ENCODE measurements at regions not wholly inside any gene's neighbourhood (a gene's known extent, or its start where the extent isn't known, plus 50 kb on each side); places are given as distances from the start of the nearest gene placed in this dataset.
A peak's percentile ranks its signal among the peaks of the same experiment; 100 is the strongest.

DNA sequence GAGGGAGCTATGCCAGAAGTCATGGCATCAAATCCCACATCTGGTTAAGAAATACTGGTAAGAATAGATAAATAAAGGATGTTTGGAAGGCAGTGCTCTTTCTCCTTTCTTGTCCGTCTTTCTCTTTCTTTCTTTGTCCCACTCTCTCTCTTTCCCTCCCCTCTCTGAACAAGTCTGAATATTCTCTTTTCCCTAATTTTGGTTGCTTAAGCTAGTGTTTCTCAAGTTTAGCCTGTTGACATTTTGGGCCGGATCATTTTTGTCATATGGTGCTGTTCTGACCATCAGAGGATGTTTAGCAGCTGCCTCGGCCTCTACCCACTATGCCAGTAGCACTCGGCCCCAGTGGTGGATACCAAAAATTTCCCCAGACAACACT is 405.3 kb upstream of the C2CD4B start:
- no peak overlapping the region for H3K4me3 ChIP-seq (ENCODE audit: low read depth, low read length)
- H3K27ac ChIP-seq (ENCODE audit: low read depth, low read length): no peak overlapping the region
- no peaks in the 10 kb centered on the region for H3K27me3 ChIP-seq (ENCODE audit: control insufficient read depth, insufficient read depth, low read length)
- DNase-seq (ENCODE audit: low read depth in 4 of 6, low spot score in 6 of 6): no peak
- H3K4me1 ChIP-seq (ENCODE audit: control insufficient read depth, insufficient read depth, low read length): no peaks in the 10 kb centered on the region
- no peaks in the 10 kb centered on the region for H3K36me3 ChIP-seq (ENCODE audit: control insufficient read depth, insufficient read depth, low read length)
- H3K9me3 ChIP-seq (ENCODE audit: control insufficient read depth, insufficient read depth, low read length): no peaks in the 10 kb centered on the region
- 81% methylated on average over 3 of the region's 4 CpGs for WGBS (ENCODE audit: insufficient coverage)

- no peak overlapping the region for H3K4me3 ChIP-seq (ENCODE audit: low read depth, low read length)
Observed at GRCh38 chr15:62571072-62571471, 406.0 kb upstream of the C2CD4B start.

DNA sequence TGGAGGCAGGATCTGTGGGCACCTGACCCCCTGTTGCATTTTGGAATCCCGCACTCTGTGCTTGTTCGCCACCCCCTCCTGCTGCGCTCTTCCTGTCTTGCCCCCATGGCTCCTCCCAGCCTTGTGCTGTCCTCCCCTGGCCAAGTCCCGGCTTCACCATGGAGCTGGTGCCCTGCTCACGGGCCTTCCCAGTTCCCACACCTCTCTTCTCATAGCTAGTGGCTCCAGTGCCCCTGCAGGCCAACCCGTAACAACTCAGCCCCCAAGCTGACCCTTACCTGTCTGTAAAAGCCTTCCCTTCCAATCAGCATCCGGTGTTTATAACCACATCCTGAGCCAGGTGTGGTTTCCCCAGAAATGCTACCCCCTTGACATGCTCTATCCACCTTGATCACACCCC is 407.7 kb upstream of the C2CD4B start:
- Histone ChIP-seq H3K27ac (ENCODE audit: low read depth, low read length) (no peak overlapping the region), H3K4me3 (ENCODE audit: low read depth, low read length) (no peak overlapping the region), H3K27me3 (ENCODE audit: control insufficient read depth, insufficient read depth, low read length) (no peaks in the 10 kb centered on the region), H3K36me3 (ENCODE audit: control insufficient read depth, insufficient read depth, low read length) (no peaks in the 10 kb centered on the region), H3K4me1 (ENCODE audit: control insufficient read depth, insufficient read depth, low read length) (no peaks in the 10 kb centered on the region), H3K9me3 (ENCODE audit: control insufficient read depth, insufficient read depth, low read length) (no peaks in the 10 kb centered on the region)
- WGBS (ENCODE audit: insufficient coverage): 77% methylated on average over 7 of the region's 7 CpGs
- no peak for DNase-seq (ENCODE audit: low read depth in 4 of 6, low spot score in 6 of 6)

More at GRCh38 chr15:62571072-62571471, 406.0 kb upstream of the C2CD4B start:
- DNase-seq (ENCODE audit: low read depth in 4 of 6, low spot score in 6 of 6): no peak
- Histone ChIP-seq H3K36me3 (ENCODE audit: control insufficient read depth, insufficient read depth, low read length) (no peaks in the 10 kb centered on the region), H3K27ac (ENCODE audit: low read depth, low read length) (no peak overlapping the region), H3K9me3 (ENCODE audit: control insufficient read depth, insufficient read depth, low read length) (no peaks in the 10 kb centered on the region), H3K4me1 (ENCODE audit: control insufficient read depth, insufficient read depth, low read length) (no peaks in the 10 kb centered on the region), H3K27me3 (ENCODE audit: control insufficient read depth, insufficient read depth, low read length) (no peaks in the 10 kb centered on the region)
- 97% methylated on average over 4 of the region's 7 CpGs for WGBS (ENCODE audit: insufficient coverage)

DNA sequence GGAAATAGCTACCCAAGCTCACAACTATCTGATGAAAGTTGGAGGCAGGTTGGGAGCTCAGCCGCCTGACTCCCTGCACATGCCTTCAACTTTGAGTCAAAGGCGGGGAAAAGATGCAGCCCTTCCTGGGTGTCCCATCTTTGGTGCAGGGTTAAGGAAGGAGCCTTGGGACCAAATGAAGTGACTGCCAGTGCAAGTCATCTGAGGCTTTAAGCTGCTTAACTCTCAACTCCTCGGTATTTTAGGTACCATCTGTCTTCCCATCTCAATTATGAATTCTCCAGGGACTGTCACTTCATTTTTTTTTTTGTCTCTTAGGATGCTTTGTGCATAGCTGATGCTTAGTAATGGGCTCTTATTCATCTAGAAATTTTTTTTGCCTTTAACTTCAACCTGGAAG is 408.8 kb upstream of the C2CD4B start:
- DNase-seq (ENCODE audit: low read depth in 4 of 6, low spot score in 6 of 6): peak in 1 of 6 donors; percentile 29
- 93% methylated on average over 3 of the region's 3 CpGs for WGBS (ENCODE audit: insufficient coverage)
- no peaks in the 10 kb centered on the region for H3K36me3 ChIP-seq (ENCODE audit: control insufficient read depth, insufficient read depth, low read length)

GRCh38 chr15:62578546-62578945 is 413.5 kb upstream of the C2CD4B start:
- Histone ChIP-seq H3K9me3 (ENCODE audit: control insufficient read depth, insufficient read depth, low read length) (no peaks in the 10 kb centered on the region), H3K36me3 (ENCODE audit: control insufficient read depth, insufficient read depth, low read length) (no peaks in the 10 kb centered on the region), H3K27ac (ENCODE audit: low read depth, low read length) (no peak overlapping the region), H3K4me3 (ENCODE audit: low read depth, low read length) (no peak overlapping the region), H3K27me3 (ENCODE audit: control insufficient read depth, insufficient read depth, low read length) (no peaks in the 10 kb centered on the region), H3K4me1 (ENCODE audit: control insufficient read depth, insufficient read depth, low read length) (no peaks in the 10 kb centered on the region)
- no peak for DNase-seq (ENCODE audit: low read depth in 4 of 6, low spot score in 6 of 6)
- WGBS (ENCODE audit: insufficient coverage): 90% methylated on average over 5 of the region's 6 CpGs

More for the DNA sequence above, 408.8 kb upstream of the C2CD4B start:
- H3K9me3 ChIP-seq (ENCODE audit: control insufficient read depth, insufficient read depth, low read length): no peaks in the 10 kb centered on the region
- H3K27ac ChIP-seq (ENCODE audit: low read depth, low read length): no peak overlapping the region
- H3K4me1 ChIP-seq (ENCODE audit: control insufficient read depth, insufficient read depth, low read length): no peaks in the 10 kb centered on the region
- H3K4me3 ChIP-seq (ENCODE audit: low read depth, low read length): no peak overlapping the region
- H3K27me3 ChIP-seq (ENCODE audit: control insufficient read depth, insufficient read depth, low read length): no peaks in the 10 kb centered on the region

DNA sequence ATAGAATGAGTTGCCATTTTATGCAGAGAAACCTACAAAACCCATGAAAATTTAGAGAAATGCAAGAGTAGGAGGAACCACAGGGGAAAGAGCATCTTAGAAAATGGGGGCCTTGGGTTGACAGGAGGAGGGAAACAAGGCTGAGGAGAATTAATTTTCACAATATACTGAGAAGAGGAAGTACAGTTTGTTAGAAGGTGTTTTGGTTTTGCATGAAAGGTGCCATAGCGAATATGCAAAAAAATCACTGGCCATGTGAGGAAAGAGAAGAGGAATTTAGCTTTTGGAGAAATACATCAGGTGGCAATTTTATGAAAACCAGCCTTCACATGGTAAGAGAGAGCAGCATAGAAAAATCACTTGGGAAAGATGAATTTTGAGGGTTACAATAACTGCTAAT is 413.9 kb upstream of the C2CD4B start:
- WGBS (ENCODE audit: insufficient coverage): 100% methylated on average over 1 of the region's 1 CpG
- no peaks in the 10 kb centered on the region for H3K4me1 ChIP-seq (ENCODE audit: control insufficient read depth, insufficient read depth, low read length)
- no peak for DNase-seq (ENCODE audit: low read depth in 4 of 6, low spot score in 6 of 6)

DNA sequence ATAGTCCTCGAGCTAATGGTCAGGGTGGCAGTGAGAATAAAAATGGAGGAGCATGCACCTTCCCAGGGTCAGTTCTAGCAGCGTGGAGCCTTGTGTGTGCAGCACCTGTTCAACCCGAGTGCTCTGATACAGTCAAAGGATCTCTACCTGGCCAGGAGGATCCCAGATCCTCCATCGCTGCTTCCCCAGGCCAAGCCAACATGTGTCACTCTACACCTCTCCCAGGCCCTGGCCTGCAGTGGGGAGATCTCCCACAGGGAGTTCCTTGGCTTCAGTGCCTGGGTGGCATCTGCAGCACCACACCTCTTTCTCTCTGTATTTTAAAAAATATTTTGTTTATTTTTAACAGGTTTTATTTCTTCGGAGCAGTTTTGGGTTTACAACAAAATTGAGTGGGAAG is 414.8 kb upstream of the C2CD4B start:
- no peaks in the 10 kb centered on the region for H3K9me3 ChIP-seq (ENCODE audit: control insufficient read depth, insufficient read depth, low read length)
- H3K27me3 ChIP-seq (ENCODE audit: control insufficient read depth, insufficient read depth, low read length): no peaks in the 10 kb centered on the region
- H3K36me3 ChIP-seq (ENCODE audit: control insufficient read depth, insufficient read depth, low read length): no peaks in the 10 kb centered on the region
- no peak for DNase-seq (ENCODE audit: low read depth in 4 of 6, low spot score in 6 of 6)
- WGBS (ENCODE audit: insufficient coverage): 98% methylated on average over 4 of the region's 5 CpGs
- H3K4me1 ChIP-seq (ENCODE audit: control insufficient read depth, insufficient read depth, low read length): no peaks in the 10 kb centered on the region
- no peak overlapping the region for H3K4me3 ChIP-seq (ENCODE audit: low read depth, low read length)
- H3K27ac ChIP-seq (ENCODE audit: low read depth, low read length): no peak overlapping the region

More for the DNA sequence above, 413.9 kb upstream of the C2CD4B start:
- no peaks in the 10 kb centered on the region for H3K9me3 ChIP-seq (ENCODE audit: control insufficient read depth, insufficient read depth, low read length)
- no peaks in the 10 kb centered on the region for H3K36me3 ChIP-seq (ENCODE audit: control insufficient read depth, insufficient read depth, low read length)
- H3K27me3 ChIP-seq (ENCODE audit: control insufficient read depth, insufficient read depth, low read length): no peaks in the 10 kb centered on the region
- H3K4me3 ChIP-seq (ENCODE audit: low read depth, low read length): no peak overlapping the region
- no peak overlapping the region for H3K27ac ChIP-seq (ENCODE audit: low read depth, low read length)

- DNase-seq (ENCODE audit: low read depth in 4 of 6, low spot score in 6 of 6): no peak
- H3K27me3 ChIP-seq (ENCODE audit: control insufficient read depth, insufficient read depth, low read length): no peaks in the 10 kb centered on the region
- no peak overlapping the region for H3K27ac ChIP-seq (ENCODE audit: low read depth, low read length)
- no peak overlapping the region for H3K4me3 ChIP-seq (ENCODE audit: low read depth, low read length)
- 86% methylated on average over 2 of the region's 2 CpGs for WGBS (ENCODE audit: insufficient coverage)
- no peaks in the 10 kb centered on the region for H3K4me1 ChIP-seq (ENCODE audit: control insufficient read depth, insufficient read depth, low read length)
- no peaks in the 10 kb centered on the region for H3K36me3 ChIP-seq (ENCODE audit: control insufficient read depth, insufficient read depth, low read length)
- no peaks in the 10 kb centered on the region for H3K9me3 ChIP-seq (ENCODE audit: control insufficient read depth, insufficient read depth, low read length)
Observed at GRCh38 chr15:62582580-62582979, 417.5 kb upstream of the C2CD4B start.

DNA sequence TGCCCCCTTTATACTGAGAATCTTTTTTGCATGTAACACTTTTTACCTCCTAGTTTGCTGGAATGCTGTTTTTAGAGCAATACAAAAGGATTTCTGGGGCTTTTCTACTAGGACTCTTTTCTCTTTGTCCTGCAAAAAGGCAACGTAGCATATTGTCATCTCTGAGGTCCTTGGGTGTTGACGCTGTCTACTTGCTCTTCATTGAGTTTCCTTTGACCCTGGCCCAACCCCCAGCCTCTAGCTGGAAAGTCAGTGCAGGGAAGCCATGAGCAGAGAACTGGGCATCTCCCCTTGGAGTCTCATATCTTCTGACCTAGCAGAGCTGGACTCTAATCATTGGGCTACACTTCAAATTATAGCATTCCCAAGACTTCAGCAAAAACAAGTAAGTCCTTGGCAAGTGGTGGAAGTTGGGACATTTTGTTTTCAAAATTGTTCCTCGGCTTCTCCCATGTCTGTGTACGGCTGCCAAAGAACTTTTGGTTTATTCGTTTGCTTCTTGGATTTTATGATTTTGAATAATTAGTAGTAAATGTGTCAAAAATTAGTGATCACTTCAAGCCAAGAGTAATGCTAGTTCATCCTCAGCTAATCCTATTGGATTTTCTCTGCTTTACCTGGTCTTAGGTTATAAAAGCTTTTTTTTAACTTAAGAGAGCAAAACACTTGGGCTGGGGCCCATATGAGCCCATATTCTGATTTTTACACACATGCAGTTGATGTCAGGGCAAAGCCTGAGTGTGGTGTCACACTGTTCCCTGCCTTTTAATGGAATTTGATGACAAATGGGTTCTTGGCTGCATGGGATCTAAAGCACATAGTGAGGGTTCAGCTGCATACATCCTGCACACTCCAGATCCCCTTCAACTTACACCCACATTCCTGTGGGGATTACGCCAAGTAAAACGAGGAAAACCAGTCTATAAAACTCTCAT is 419.5 kb upstream of the C2CD4B start:
- Histone ChIP-seq H3K27ac (ENCODE audit: low read depth, low read length) (no peak overlapping the region), H3K4me3 (ENCODE audit: low read depth, low read length) (no peak overlapping the region)
- WGBS (ENCODE audit: insufficient coverage): 88% methylated on average over 3 of the region's 7 CpGs

More for the DNA sequence above, 419.5 kb upstream of the C2CD4B start:
- no peak for DNase-seq (ENCODE audit: low read depth in 4 of 6, low spot score in 6 of 6)
- Histone ChIP-seq H3K36me3 (ENCODE audit: control insufficient read depth, insufficient read depth, low read length) (no peaks in the 10 kb centered on the region), H3K4me1 (ENCODE audit: control insufficient read depth, insufficient read depth, low read length) (no peaks in the 10 kb centered on the region), H3K9me3 (ENCODE audit: control insufficient read depth, insufficient read depth, low read length) (no peaks in the 10 kb centered on the region), H3K27me3 (ENCODE audit: control insufficient read depth, insufficient read depth, low read length) (no peaks in the 10 kb centered on the region)
